ENCODE measurements at regions not wholly inside any gene's neighbourhood (a gene's known extent, or its start where the extent isn't known, plus 50 kb on each side); places are given as distances from the start of the nearest gene placed in this dataset.

DNA sequence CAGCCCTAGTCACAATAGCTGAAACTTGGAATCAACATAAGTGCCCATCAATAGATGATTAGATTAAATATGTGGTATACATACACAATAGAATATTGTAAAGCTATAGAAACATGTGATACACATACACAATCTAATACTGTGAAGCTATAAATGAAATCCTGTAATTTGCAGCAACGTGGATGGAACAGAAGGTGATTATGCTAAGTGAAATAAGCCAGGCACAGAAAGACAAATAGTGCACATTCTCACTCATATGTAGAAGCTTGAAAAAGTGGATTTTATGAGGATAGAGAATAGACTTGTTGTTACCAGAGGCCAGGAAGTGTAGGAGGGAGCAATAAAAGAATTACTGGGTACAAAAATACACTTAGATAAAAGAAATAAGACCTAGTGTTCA lies 181.5 kb upstream of the TYRP1 start:
- TF ChIP-seq, protein P1, sequence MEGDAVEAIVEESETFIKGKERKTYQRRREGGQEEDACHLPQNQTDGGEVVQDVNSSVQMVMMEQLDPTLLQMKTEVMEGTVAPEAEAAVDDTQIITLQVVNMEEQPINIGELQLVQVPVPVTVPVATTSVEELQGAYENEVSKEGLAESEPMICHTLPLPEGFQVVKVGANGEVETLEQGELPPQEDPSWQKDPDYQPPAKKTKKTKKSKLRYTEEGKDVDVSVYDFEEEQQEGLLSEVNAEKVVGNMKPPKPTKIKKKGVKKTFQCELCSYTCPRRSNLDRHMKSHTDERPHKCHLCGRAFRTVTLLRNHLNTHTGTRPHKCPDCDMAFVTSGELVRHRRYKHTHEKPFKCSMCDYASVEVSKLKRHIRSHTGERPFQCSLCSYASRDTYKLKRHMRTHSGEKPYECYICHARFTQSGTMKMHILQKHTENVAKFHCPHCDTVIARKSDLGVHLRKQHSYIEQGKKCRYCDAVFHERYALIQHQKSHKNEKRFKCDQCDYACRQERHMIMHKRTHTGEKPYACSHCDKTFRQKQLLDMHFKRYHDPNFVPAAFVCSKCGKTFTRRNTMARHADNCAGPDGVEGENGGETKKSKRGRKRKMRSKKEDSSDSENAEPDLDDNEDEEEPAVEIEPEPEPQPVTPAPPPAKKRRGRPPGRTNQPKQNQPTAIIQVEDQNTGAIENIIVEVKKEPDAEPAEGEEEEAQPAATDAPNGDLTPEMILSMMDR (IDR thresholded peaks at IDR 0.05; ENCODE audit: extremely low read depth in 1 of 2, insufficient read depth in 1 of 2, low read depth in 1 of 2, low read length in 2 of 2) = no peak
- TF ChIP-seq POLR2A (IDR thresholded peaks at IDR 0.05; ENCODE audit: low read depth, low read length) (no peak), POLR2AphosphoS5 (IDR thresholded peaks at IDR 0.05; ENCODE audit: insufficient read depth, low read depth, low read length) (no peak), EZH2 (IDR thresholded peaks at IDR 0.05; ENCODE audit: borderline replicate concordance, low read depth, low read length, severe bottlenecking) (no peak), GATA2 (IDR thresholded peaks at IDR 0.05; ENCODE audit: insufficient read depth, insufficient read length, low read depth, low read length) (no peak), JUN (IDR thresholded peaks at IDR 0.05; ENCODE audit: borderline replicate concordance, insufficient read depth, insufficient read length, low read depth) (no peak)
- TF ChIP-seq, protein P2, sequence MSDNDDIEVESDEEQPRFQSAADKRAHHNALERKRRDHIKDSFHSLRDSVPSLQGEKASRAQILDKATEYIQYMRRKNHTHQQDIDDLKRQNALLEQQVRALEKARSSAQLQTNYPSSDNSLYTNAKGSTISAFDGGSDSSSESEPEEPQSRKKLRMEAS (IDR thresholded peaks at IDR 0.05; ENCODE audit: insufficient read depth, insufficient read length) = no peak
